Lower lobe of right lung (tissue), 2 donors: ENCODE measurements at regions not wholly inside any gene's neighbourhood (a gene's known extent, or its start where the extent isn't known, plus 50 kb on each side); places are given as distances from the start of the nearest gene placed in this dataset.
"Not testable (repeated sequence)": the region's sequence is repeated elsewhere in the genome, so short reads cannot be mapped to it uniquely, and the experiment has no call there.

Experiments used
- ATAC-seq, 2 donors: fragments of 200-7000 bp; cut with Tn5 transposase; one replicate each; pipeline ENCODE4 v1.9.1; 2020 to 2022; ENCODE audit warnings: mild to moderate bottlenecking in 2 of 2, moderate library complexity in 2 of 2
- DNase-seq: peaks from one replicate; pipeline ENCODE4 v3.0.0-alpha.2; 2020
- H3K27ac ChIP-seq: fragments of 200-600 bp; one replicate; pipeline ENCODE4 v1.8.0; 2022
- H3K27me3 ChIP-seq: fragments of 200-600 bp; one replicate; pipeline ENCODE4 v1.8.0; 2022; ENCODE audit warnings: low read depth
- H3K36me3 ChIP-seq: fragments of 200-600 bp; one replicate; pipeline ENCODE4 v1.8.0; 2022; ENCODE audit warnings: mild to moderate bottlenecking
- H3K4me1 ChIP-seq: fragments of 200-600 bp; one replicate; pipeline ENCODE4 v1.8.0; 2022
- H3K4me3 ChIP-seq: fragments of 200-600 bp; one replicate; pipeline ENCODE4 v1.8.0; 2022; ENCODE audit warnings: mild to moderate bottlenecking
- H3K9me3 ChIP-seq: fragments of 200-600 bp; one replicate; pipeline ENCODE4 v1.8.0; 2022
- intact Hi-C: fragments of 100-400 bp; cut with DNase I; formaldehyde crosslinking; loops from one replicate; pipeline ENCODE4 v1.11.0; 2022
- TF ChIP-seq, protein P1 (sequence below): fragments of 200-600 bp; IDR thresholded peaks from one replicate; pipeline ENCODE4 v1.8.0; 2022; ENCODE audit warnings: antibody characterized with exemption, mild to moderate bottlenecking
- donor health status: DM: no; HTN: yes; CAD: no; lungs with severe emphysema.

DNA sequence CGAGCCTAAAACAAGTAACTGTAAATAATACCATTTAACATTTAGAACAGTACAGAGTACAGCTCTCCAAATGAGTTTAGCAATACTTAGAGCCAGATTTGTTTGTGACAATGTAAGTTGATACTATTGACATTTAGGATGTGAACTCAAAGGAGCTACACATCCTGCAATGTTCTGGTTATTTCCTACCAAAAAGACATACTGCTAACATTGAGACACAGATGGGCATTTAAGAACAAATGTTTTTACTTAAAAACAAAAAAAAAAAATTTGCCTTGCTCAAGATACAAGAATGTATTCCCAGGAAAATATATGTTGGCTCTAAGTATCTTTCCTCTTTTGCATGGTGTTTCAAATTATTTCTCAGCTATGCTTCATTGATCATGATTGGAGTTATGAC, 1464.8 kb upstream of the PRMT6 start:
- H3K27me3 ChIP-seq = no peaks in the 10 kb centered on the region
- intact Hi-C loops = no loop called here
- no peak for ATAC-seq
- no peak for DNase-seq
- H3K4me1 ChIP-seq = no peaks in the 10 kb centered on the region
- no peak overlapping the region for H3K4me3 ChIP-seq
- no peak overlapping the region for H3K27ac ChIP-seq
- no peaks in the 10 kb centered on the region for H3K9me3 ChIP-seq
- TF ChIP-seq, protein P1, sequence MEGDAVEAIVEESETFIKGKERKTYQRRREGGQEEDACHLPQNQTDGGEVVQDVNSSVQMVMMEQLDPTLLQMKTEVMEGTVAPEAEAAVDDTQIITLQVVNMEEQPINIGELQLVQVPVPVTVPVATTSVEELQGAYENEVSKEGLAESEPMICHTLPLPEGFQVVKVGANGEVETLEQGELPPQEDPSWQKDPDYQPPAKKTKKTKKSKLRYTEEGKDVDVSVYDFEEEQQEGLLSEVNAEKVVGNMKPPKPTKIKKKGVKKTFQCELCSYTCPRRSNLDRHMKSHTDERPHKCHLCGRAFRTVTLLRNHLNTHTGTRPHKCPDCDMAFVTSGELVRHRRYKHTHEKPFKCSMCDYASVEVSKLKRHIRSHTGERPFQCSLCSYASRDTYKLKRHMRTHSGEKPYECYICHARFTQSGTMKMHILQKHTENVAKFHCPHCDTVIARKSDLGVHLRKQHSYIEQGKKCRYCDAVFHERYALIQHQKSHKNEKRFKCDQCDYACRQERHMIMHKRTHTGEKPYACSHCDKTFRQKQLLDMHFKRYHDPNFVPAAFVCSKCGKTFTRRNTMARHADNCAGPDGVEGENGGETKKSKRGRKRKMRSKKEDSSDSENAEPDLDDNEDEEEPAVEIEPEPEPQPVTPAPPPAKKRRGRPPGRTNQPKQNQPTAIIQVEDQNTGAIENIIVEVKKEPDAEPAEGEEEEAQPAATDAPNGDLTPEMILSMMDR = no peak
- no peaks in the 10 kb centered on the region for H3K36me3 ChIP-seq

DNA sequence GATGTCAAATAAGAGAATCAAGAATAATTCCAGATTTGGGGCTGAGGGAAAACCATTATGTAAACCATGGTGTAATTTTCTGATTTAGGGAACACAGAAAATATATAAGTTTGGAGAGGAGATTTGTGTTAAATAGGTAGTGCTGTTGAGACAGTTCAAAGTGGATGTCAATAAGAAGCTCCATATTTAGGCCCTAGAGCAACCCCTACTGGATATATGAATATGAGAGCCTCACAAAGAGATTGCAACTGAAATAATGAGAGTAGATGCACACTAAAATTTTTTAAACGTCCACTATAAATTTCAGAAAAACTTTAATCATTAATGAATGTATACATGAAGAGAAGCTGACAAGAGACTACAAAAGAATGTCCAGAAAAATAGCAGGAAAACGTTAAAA, 1447.8 kb upstream of the PRMT6 start:
- TF ChIP-seq, protein P1 = no peak
- no peak for ATAC-seq
- H3K27me3 ChIP-seq = no peaks in the 10 kb centered on the region
- H3K4me3 ChIP-seq = no peak overlapping the region
- no peak for DNase-seq
- H3K27ac ChIP-seq = no peak overlapping the region
- intact Hi-C loops = no loop called here
- H3K4me1 ChIP-seq = no peaks in the 10 kb centered on the region
- H3K36me3 ChIP-seq = no peaks in the 10 kb centered on the region
- no peaks in the 10 kb centered on the region for H3K9me3 ChIP-seq

DNA sequence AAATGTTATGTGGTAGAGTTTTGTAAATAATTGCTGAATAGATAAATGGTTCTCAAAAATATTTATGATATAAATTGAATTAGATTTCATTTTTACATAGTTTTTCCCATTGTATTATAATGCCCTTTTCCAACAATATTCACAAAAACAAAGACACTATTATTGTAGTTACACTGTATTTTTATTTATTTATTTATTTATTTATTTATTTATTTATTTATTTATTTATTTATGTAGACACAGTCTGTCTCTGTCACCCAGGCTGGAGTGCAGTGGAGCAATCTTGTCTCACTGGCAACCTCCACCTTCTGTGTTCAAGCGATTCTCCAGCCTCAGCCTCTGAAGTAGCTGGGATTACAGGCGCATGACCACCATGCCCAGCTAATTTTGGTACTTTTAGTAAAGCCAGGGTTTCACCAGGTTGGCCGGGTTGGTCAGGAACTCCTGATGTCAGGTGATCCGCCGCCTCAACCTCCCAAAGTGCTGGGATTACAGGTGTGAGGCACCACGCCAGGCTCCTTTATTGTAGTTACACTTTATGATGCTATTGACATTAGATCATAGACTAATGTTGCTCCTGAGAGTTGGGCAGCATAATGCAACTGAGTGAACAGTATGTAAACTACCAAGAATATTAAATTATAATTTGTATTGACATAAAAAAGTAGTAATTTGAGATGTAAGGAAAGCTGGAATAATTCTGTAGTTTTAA, 1430.0 kb upstream of the PRMT6 start:
- Histone ChIP-seq H3K4me3 (no peak overlapping the region), H3K36me3 (no peaks in the 10 kb centered on the region), H3K9me3 (no peaks in the 10 kb centered on the region), H3K27me3 (no peaks in the 10 kb centered on the region), H3K27ac (no peak overlapping the region), H3K4me1 (no peaks in the 10 kb centered on the region)
- TF ChIP-seq, protein P1 = no peak
- intact Hi-C loops = no loop called here
- no peak for DNase-seq
- no peak for ATAC-seq

DNA sequence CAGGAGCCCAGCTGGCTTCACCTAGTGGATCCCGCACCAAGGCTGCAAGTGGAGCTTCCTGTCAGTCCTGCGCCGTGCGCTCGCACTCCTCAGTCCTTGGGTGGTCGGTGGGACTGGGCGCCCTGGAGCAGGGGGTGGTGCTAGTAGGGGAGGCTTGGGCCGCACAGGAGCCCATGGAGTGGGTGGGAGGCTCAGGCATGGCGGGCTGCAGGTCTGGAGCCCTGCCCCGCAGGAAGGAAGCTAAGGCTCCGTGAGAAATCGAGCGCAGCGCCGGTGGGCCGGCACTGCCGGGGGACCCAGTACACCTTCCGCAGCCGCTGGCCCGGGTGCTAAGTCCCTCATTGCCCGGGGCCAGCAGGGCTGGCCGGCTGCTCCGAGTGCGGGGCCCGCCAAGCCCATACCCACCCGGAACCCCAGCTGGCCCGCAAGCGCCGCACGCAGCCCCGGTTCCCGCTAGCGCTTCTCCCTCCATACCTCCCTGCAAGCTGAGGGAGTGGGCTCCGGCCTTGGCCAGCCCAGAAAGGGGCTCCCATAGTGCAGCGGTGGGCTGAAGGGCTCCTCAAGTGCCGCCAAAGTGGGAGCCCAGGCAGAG, 1425.2 kb upstream of the PRMT6 start:
- H3K36me3 ChIP-seq, DNase-seq, H3K27me3 ChIP-seq, intact Hi-C loops, H3K4me3 ChIP-seq, H3K9me3 ChIP-seq, ATAC-seq, H3K27ac ChIP-seq, H3K4me1 ChIP-seq: not testable (repeated sequence)

DNA sequence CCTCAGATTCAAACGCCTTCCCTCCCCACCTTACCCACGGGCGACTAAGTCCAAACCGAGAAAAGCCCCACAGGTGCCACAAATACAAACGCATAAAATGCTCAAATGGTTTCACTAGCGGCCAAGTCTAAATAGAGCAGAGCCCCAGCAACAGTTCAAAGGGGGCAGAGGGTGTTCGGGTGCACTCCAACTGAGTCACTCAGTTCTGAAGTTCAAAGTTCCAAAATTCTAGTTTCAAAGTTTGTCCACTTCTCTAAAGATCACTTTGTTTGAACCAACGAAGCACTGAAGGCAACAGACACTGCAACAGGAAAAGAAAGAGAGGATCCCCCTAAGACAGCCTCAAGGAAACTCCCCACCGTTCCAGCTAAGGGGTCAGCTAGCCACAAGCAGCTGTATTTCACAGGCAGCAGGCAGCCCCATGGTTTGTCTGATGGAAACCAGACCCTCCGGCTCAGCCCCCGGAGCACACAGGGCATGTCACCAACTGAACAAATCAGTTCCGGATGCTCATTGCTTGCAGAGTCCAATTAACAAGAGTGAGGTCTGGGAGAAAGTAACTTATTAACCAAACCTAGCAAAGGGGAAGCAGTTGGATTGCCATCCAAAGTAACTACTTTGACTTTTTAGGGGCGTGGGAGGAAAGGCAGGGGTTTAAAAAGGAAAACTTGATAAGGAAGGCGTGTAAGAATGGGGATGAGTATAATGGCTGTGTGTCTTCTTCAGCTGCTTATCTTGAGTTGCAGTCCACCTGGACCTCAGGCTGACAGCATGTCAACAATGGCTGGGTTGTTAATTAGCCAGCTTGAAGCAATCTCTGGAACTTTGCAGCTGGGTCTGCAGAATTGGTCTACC, 1423.9 kb upstream of the PRMT6 start:
- Histone ChIP-seq H3K27ac (no peak overlapping the region), H3K36me3 (no peaks in the 10 kb centered on the region), H3K4me1 (no peaks in the 10 kb centered on the region), H3K27me3 (no peaks in the 10 kb centered on the region), H3K9me3 (no peaks in the 10 kb centered on the region), H3K4me3 (no peak overlapping the region)
- no peak for ATAC-seq
- no peak for DNase-seq
- intact Hi-C loops = no loop called here
- TF ChIP-seq, protein P1 = no peak

DNA sequence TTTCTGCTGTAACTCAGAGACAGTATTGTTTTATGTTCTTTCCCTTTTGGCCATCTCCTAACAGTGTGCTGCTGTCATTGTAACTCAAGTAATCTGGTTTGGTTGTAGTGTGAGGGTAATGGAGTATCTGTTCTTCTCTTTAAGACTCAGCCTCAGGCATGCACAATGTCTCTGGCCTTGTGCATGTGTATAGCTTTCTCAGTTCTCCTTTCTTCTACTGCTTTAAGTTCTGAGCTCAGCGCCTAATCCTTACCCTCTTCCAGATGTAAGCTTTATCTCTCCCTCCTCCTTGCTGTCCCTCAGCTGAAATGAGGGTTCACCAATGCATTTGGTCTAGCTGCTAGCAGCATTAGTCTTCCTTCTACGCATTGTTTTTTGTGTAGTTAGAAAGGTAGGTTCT, 1420.4 kb upstream of the PRMT6 start:
- ATAC-seq = no peak
- Histone ChIP-seq H3K9me3 (no peaks in the 10 kb centered on the region), H3K4me1 (no peaks in the 10 kb centered on the region), H3K27me3 (no peaks in the 10 kb centered on the region), H3K27ac (no peak overlapping the region), H3K4me3 (no peak overlapping the region), H3K36me3 (no peaks in the 10 kb centered on the region)
- TF ChIP-seq, protein P1 = no peak
- intact Hi-C loops = no loop called here
- no peak for DNase-seq
